Dendritic cell treated with granulocyte-macrophage colony-stimulating factor and Interleukin-4, amounts not matched to agents 40 ng/mL and 50 ng/mL, for 4 days (primary cell): ENCODE measurements at regions not wholly inside any gene's neighbourhood (a gene's known extent, or its start where the extent isn't known, plus 50 kb on each side); places are given as distances from the start of the nearest gene placed in this dataset.
"Not testable (repeated sequence)": the region's sequence is repeated elsewhere in the genome, so short reads cannot be mapped to it uniquely, and the experiment has no call there.

Experiments
- H3K27ac Mint-ChIP-seq: one replicate; pipeline ENCODE4 v1.8.0; 2022; ENCODE audit warnings: mild to moderate bottlenecking, mixed read lengths
- H3K27me3 Mint-ChIP-seq: one replicate; pipeline ENCODE4 v1.8.0; 2022; ENCODE audit warnings: mild to moderate bottlenecking, mixed read lengths
- H3K36me3 Mint-ChIP-seq: one replicate; pipeline ENCODE4 v1.8.0; 2022; ENCODE audit warnings: low read depth, mixed read lengths
- H3K4me1 Mint-ChIP-seq: one replicate; pipeline ENCODE4 v1.8.0; 2022; ENCODE audit warnings: low read depth, mixed read lengths
- H3K4me3 Mint-ChIP-seq: one replicate; pipeline ENCODE4 v1.8.0; 2022; ENCODE audit warnings: mild to moderate bottlenecking, moderate library complexity, mixed read lengths
- H3K9me3 Mint-ChIP-seq: one replicate; pipeline ENCODE4 v1.8.0; 2022; ENCODE audit warnings: mixed read lengths
- intact Hi-C: fragments of 100-400 bp; cut with micrococcal nuclease; formaldehyde crosslinking; loops from one replicate; pipeline ENCODE4 v1.15.0; 2022

DNA sequence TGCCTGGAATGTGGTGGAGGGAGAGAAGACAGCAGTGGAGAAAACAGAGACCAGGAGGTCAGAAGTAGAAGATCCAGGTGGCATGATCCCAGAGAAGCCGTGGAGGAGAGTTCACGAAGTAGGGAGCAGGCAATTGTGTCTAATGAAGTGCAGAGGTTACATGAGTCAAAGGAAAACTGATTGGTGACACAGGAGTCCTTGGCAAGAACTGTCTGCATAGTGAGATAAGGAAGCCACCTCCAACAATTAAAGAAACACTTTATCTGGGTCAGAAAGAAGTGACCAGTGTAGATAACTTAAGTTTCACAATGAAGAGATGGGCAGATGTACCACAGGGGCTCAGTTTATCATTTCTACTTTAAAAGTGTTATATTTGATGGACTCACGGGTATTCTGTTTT, 57.0 kb upstream of the PTH start:
- Mint-ChIP-seq H3K36me3 (no peaks in the 10 kb centered on the region), H3K9me3 (peaks cover 19% of the 10 kb centered on the region), H3K27ac (no peak overlapping the region), H3K4me3 (no peak overlapping the region), H3K27me3 (no peaks in the 10 kb centered on the region), H3K4me1 (no peaks in the 10 kb centered on the region)
- intact Hi-C loops = no loop called here

DNA sequence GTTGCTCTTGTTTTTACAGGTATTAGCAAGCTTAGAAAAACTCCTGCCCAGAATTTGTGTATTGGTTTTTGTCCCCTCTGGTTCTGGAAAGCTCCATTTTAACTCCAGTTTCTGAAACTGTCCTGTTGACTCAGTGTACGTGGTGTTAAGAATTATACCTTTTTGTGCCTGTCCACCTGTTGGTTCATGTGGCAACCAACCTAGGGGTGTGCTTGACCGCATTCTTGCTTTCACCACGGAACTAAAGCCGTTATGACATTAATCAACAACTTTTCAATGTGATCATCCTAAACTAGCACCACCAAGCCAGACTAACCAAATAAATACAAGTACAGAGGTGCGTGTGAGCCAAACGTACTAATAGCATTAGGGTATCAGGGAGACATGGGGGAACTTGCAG, 56.0 kb upstream of the PTH start:
- H3K36me3 Mint-ChIP-seq = no peaks in the 10 kb centered on the region
- intact Hi-C loops = no loop called here
- no peak overlapping the region for H3K27ac Mint-ChIP-seq
- H3K4me1 Mint-ChIP-seq = no peaks in the 10 kb centered on the region
- H3K27me3 Mint-ChIP-seq = no peaks in the 10 kb centered on the region
- peaks cover 25% of the 10 kb centered on the region for H3K9me3 Mint-ChIP-seq
- no peak overlapping the region for H3K4me3 Mint-ChIP-seq

DNA sequence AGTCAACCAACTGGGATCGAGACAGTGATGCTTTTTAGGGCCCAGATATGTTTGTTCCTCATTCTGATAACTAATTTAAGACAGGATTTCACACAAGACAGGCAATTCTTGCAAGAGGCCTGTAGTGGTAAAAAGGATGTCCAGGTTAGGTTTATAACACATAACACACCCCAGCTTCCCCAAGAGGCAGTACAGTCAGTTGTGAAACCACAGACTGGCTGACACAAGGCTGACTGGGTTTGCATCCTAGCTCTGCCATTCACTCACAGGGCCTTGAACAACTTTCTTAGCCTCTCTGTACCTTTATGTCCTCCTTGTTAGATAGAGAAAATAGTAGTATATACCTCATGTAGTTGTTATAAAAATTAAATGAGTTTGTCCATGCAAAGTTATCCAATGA, 55.0 kb upstream of the PTH start:
- Mint-ChIP-seq H3K27ac (no peak overlapping the region), H3K9me3 (peaks cover 36% of the 10 kb centered on the region), H3K36me3 (no peaks in the 10 kb centered on the region), H3K4me3 (no peak overlapping the region), H3K4me1 (no peaks in the 10 kb centered on the region), H3K27me3 (no peaks in the 10 kb centered on the region)
- intact Hi-C loops = no loop called here

DNA sequence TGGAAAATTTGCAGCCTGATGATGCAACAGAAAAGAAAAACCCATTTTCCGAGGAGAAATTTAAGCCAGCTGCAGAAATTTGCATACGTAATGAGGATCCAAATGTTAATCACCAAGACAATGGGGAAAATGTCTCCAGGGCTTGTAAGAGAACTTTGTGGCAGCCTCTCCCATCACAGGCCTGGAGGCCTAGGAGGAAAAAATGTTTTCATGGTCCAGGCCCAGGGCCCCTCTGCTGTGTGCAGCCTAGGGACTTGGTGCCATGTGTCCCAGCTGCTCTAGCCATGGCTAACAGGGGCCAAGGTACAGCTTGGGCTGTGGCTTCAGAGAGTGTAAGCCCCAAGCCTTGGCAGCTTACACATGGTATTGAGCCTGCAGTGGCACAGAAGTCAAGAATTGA, 50.3 kb upstream of the PTH start:
- intact Hi-C loops, H3K27ac Mint-ChIP-seq, H3K4me1 Mint-ChIP-seq, H3K4me3 Mint-ChIP-seq, H3K27me3 Mint-ChIP-seq, H3K36me3 Mint-ChIP-seq: not testable (repeated sequence)
- peaks cover 59% of the 10 kb centered on the region for H3K9me3 Mint-ChIP-seq
